Peyer's patch (tissue), 4 donors: ENCODE measurements at regions not wholly inside any gene's neighbourhood (a gene's known extent, or its start where the extent isn't known, plus 50 kb on each side); places are given as distances from the start of the nearest gene placed in this dataset.
A peak's percentile ranks its signal among the peaks of the same experiment; 100 is the strongest.

ENCODE experiments used
- DNase-seq, 3 donors: peaks; one replicate each; pipeline ENCODE4 v3.0.0-alpha.2; 2017 to 2019
- H3K27ac ChIP-seq, 4 donors: fragments of 200-600 bp; sonication (generic); one replicate each; pipeline ENCODE4 v1.5.1; 2016 to 2019
- H3K27me3 ChIP-seq, 2 donors: fragments of 200-600 bp; sonication (generic); one replicate each; pipeline ENCODE4 v1.5.1; 2019
- H3K36me3 ChIP-seq, 3 donors: fragments of 200-600 bp; sonication (generic); one replicate each; pipeline ENCODE4 v1.5.1; 2016 to 2019
- H3K4me1 ChIP-seq, 4 donors: fragments of 200-600 bp; sonication (generic); one replicate each; pipeline ENCODE4 v1.5.1; 2016 to 2019
- H3K4me3 ChIP-seq, 4 donors: fragments of 200-600 bp; sonication (generic); 1 replicate in 3 of 4; 2 replicates in 1 of 4; pipeline ENCODE4 v1.5.1; 2016 to 2019; ENCODE audit warnings: mild to moderate bottlenecking in 1 of 4
- H3K9me3 ChIP-seq, 4 donors: fragments of 200-600 bp; sonication (generic); one replicate each; pipeline ENCODE4 v1.5.1; 2016 to 2019; ENCODE audit warnings: mild to moderate bottlenecking in 1 of 4
- CTCF ChIP-seq, 6 experiments: fragments of 450-650 bp in 4 of 6; fragments of 200-600 bp in 2 of 6; sonication (generic) in 1 of 6; IDR thresholded peaks; one replicate each; pipeline ENCODE4 v1.5.1; 2017 to 2019; ENCODE audit warnings: antibody characterized with exemption in 6 of 6, mild to moderate bottlenecking in 3 of 6, moderate library complexity in 1 of 6
- POLR2A ChIP-seq, 2 donors: fragments of 450-650 bp; IDR thresholded peaks; one replicate each; pipeline ENCODE4 v1.5.1; 2017; ENCODE audit warnings: antibody characterized with exemption in 2 of 2, mild to moderate bottlenecking in 2 of 2, moderate library complexity in 2 of 2

- no peaks in the 10 kb centered on the region for H3K4me1 ChIP-seq
- H3K27ac ChIP-seq = no peak overlapping the region
- no peaks in the 10 kb centered on the region for H3K36me3 ChIP-seq
- no peak overlapping the region for H3K4me3 ChIP-seq
- peaks cover 0 to 17% (median 4%) of the 10 kb centered on the region in 4 donors for H3K9me3 ChIP-seq
- no peak for TF ChIP-seq CTCF (IDR thresholded peaks at IDR 0.05)
- no peak for TF ChIP-seq POLR2A (IDR thresholded peaks at IDR 0.05)
- H3K27me3 ChIP-seq = no peaks in the 10 kb centered on the region
- DNase-seq = no peak
Observed at GRCh38 chr18:42137693-42138375, 182.8 kb downstream of the PIK3C3 start.

- Histone ChIP-seq H3K36me3 (no peaks in the 10 kb centered on the region), H3K9me3 (peaks cover 0 to 17% (median 4%) of the 10 kb centered on the region in 4 donors), H3K27ac (no peak overlapping the region), H3K27me3 (no peaks in the 10 kb centered on the region), H3K4me3 (no peak overlapping the region), H3K4me1 (no peaks in the 10 kb centered on the region)
- no peak for DNase-seq
- TF ChIP-seq POLR2A (IDR thresholded peaks at IDR 0.05) (no peak), CTCF (IDR thresholded peaks at IDR 0.05) (peak in 1 of 6 experiments; percentile 17)
Observed at GRCh38 chr18:42141439-42141838, 186.4 kb downstream of the PIK3C3 start.

GRCh38 chr18:42155024-42155423 is 200.0 kb downstream of the PIK3C3 start:
- no peak for DNase-seq
- no peaks in the 10 kb centered on the region for H3K27me3 ChIP-seq
- no peak overlapping the region for H3K27ac ChIP-seq
- no peaks in the 10 kb centered on the region for H3K9me3 ChIP-seq
- no peaks in the 10 kb centered on the region for H3K36me3 ChIP-seq
- no peak for TF ChIP-seq CTCF (IDR thresholded peaks at IDR 0.05)
- TF ChIP-seq POLR2A (IDR thresholded peaks at IDR 0.05) = no peak
- H3K4me1 ChIP-seq = no peaks in the 10 kb centered on the region
- no peak overlapping the region for H3K4me3 ChIP-seq

GRCh38 chr18:42156281-42156680 is 201.2 kb downstream of the PIK3C3 start:
- no peak overlapping the region for H3K27ac ChIP-seq
- H3K4me3 ChIP-seq = no peak overlapping the region
- H3K9me3 ChIP-seq = no peaks in the 10 kb centered on the region
- no peak for TF ChIP-seq POLR2A (IDR thresholded peaks at IDR 0.05)
- TF ChIP-seq CTCF (IDR thresholded peaks at IDR 0.05) = no peak
- H3K27me3 ChIP-seq = no peaks in the 10 kb centered on the region
- no peaks in the 10 kb centered on the region for H3K4me1 ChIP-seq
- H3K36me3 ChIP-seq = no peaks in the 10 kb centered on the region
- no peak for DNase-seq

GRCh38 chr18:42157420-42157819 is 202.4 kb downstream of the PIK3C3 start:
- TF ChIP-seq POLR2A (IDR thresholded peaks at IDR 0.05) (no peak), CTCF (IDR thresholded peaks at IDR 0.05) (no peak)
- H3K4me3 ChIP-seq = no peak overlapping the region
- no peaks in the 10 kb centered on the region for H3K36me3 ChIP-seq
- no peak overlapping the region for H3K27ac ChIP-seq
- H3K9me3 ChIP-seq = no peaks in the 10 kb centered on the region
- no peak for DNase-seq
- H3K4me1 ChIP-seq = no peaks in the 10 kb centered on the region
- H3K27me3 ChIP-seq = no peaks in the 10 kb centered on the region

GRCh38 chr18:42157878-42158277 is 202.8 kb downstream of the PIK3C3 start:
- H3K4me1 ChIP-seq = no peaks in the 10 kb centered on the region
- no peak overlapping the region for H3K27ac ChIP-seq
- DNase-seq = no peak
- no peak overlapping the region for H3K4me3 ChIP-seq
- H3K9me3 ChIP-seq = no peaks in the 10 kb centered on the region
- TF ChIP-seq CTCF (IDR thresholded peaks at IDR 0.05) (no peak), POLR2A (IDR thresholded peaks at IDR 0.05) (no peak)
- no peaks in the 10 kb centered on the region for H3K27me3 ChIP-seq
- H3K36me3 ChIP-seq = no peaks in the 10 kb centered on the region
